Nephron (organoid): ENCODE measurements at regions not wholly inside any gene's neighbourhood (a gene's known extent, or its start where the extent isn't known, plus 50 kb on each side); places are given as distances from the start of the nearest gene placed in this dataset.
A peak's percentile ranks its signal among the peaks of the same experiment; 100 is the strongest.

Experiments used
- H3K27ac Mint-ChIP-seq, 3 experiments: 2 replicates each; pipeline ENCODE4 v1.8.0; 2020; ENCODE audit warnings: mixed read lengths in 3 of 3, mild to moderate bottlenecking in 2 of 3, moderate library complexity in 1 of 3
- H3K27me3 Mint-ChIP-seq: 2 replicates; pipeline ENCODE4 v1.8.0; 2021; ENCODE audit warnings: low read depth, mild to moderate bottlenecking, moderate library complexity, mixed read lengths
- H3K36me3 Mint-ChIP-seq: 2 replicates; pipeline ENCODE4 v1.8.0; 2020; ENCODE audit warnings: low read depth, mixed read lengths
- H3K4me1 Mint-ChIP-seq: 2 replicates; pipeline ENCODE4 v1.8.0; 2020; ENCODE audit warnings: mixed read lengths
- H3K4me3 Mint-ChIP-seq, 3 experiments: 2 replicates each; pipeline ENCODE4 v1.8.0; 2020; ENCODE audit warnings: mild to moderate bottlenecking in 3 of 3, mixed read lengths in 3 of 3, moderate library complexity in 2 of 3
- H3K9me3 Mint-ChIP-seq: 2 replicates; pipeline ENCODE4 v1.8.0; 2020; ENCODE audit warnings: mixed read lengths
- CTCF ChIP-seq, 3 experiments: fragments of 200-600 bp; sonication (generic); IDR thresholded peaks; one replicate each; pipeline ENCODE4 v1.5.0; 2021; ENCODE audit warnings: antibody characterized with exemption in 3 of 3; ENCODE audit not compliant: unreplicated experiment in 3 of 3

GRCh38 chr3:147616998-147617619, 207.9 kb downstream of the ZIC1 start:
- Mint-ChIP-seq H3K36me3 (no peaks in the 10 kb centered on the region), H3K27ac (no peak overlapping the region), H3K27me3 (no peaks in the 10 kb centered on the region), H3K9me3 (no peaks in the 10 kb centered on the region), H3K4me3 (no peak overlapping the region), H3K4me1 (peaks cover 41% of the 10 kb centered on the region)
- TF ChIP-seq CTCF (IDR thresholded peaks at IDR 0.05; ENCODE audit: unreplicated experiment in 3 of 3): peak; percentile 32 to 62 (median 61)

GRCh38 chr3:147618691-147619090, 209.5 kb downstream of the ZIC1 start:
- no peaks in the 10 kb centered on the region for H3K36me3 Mint-ChIP-seq
- TF ChIP-seq CTCF (IDR thresholded peaks at IDR 0.05; ENCODE audit: unreplicated experiment in 3 of 3): no peak
- H3K27me3 Mint-ChIP-seq: no peaks in the 10 kb centered on the region
- peak overlapping the region in 1 of 3 experiments; percentile 48 for H3K4me3 Mint-ChIP-seq
- peaks cover 35% of the 10 kb centered on the region for H3K4me1 Mint-ChIP-seq
- peak overlapping the region; percentile 17 to 83 (median 72) for H3K27ac Mint-ChIP-seq
- H3K9me3 Mint-ChIP-seq: no peaks in the 10 kb centered on the region

- H3K9me3 Mint-ChIP-seq: no peaks in the 10 kb centered on the region
- H3K36me3 Mint-ChIP-seq: no peaks in the 10 kb centered on the region
- peak overlapping the region in 2 of 3 experiments; percentile 6 to 61 for H3K27ac Mint-ChIP-seq
- H3K27me3 Mint-ChIP-seq: no peaks in the 10 kb centered on the region
- TF ChIP-seq CTCF (IDR thresholded peaks at IDR 0.05; ENCODE audit: unreplicated experiment in 3 of 3): no peak
- H3K4me1 Mint-ChIP-seq: peaks cover 22% of the 10 kb centered on the region
- H3K4me3 Mint-ChIP-seq: peak overlapping the region in 1 of 3 experiments; percentile 29
Measured at GRCh38 chr3:147619921-147620560, 210.9 kb downstream of the ZIC1 start.

- H3K27me3 Mint-ChIP-seq: no peaks in the 10 kb centered on the region
- H3K27ac Mint-ChIP-seq: no peak overlapping the region
- peaks cover 17% of the 10 kb centered on the region for H3K4me1 Mint-ChIP-seq
- H3K36me3 Mint-ChIP-seq: no peaks in the 10 kb centered on the region
- TF ChIP-seq CTCF (IDR thresholded peaks at IDR 0.05; ENCODE audit: unreplicated experiment in 3 of 3): no peak
- H3K4me3 Mint-ChIP-seq: no peak overlapping the region
- H3K9me3 Mint-ChIP-seq: no peaks in the 10 kb centered on the region
Measured at GRCh38 chr3:147620906-147621305, 211.7 kb downstream of the ZIC1 start.

GRCh38 chr3:147630921-147631415, 221.8 kb downstream of the ZIC1 start:
- Mint-ChIP-seq H3K4me3 (no peak overlapping the region), H3K9me3 (peaks cover 13% of the 10 kb centered on the region), H3K36me3 (no peaks in the 10 kb centered on the region), H3K27ac (no peak overlapping the region), H3K27me3 (no peaks in the 10 kb centered on the region), H3K4me1 (no peaks in the 10 kb centered on the region)
- no peak for TF ChIP-seq CTCF (IDR thresholded peaks at IDR 0.05; ENCODE audit: unreplicated experiment in 3 of 3)
